GM12878 (cell line): ENCODE measurements at regions not wholly inside any gene's neighbourhood (a gene's known extent, or its start where the extent isn't known, plus 50 kb on each side); places are given as distances from the start of the nearest gene placed in this dataset.

Source experiments
- ATAC-seq: fragments of 200-7000 bp; cut with Tn5 transposase; 3 replicates; pipeline ENCODE4 v1.9.1; 2020; ENCODE audit warnings: mild to moderate bottlenecking, moderate library complexity
- BruUV-seq: library from RNA; stranded (reverse); fragments of 400-500 nt; replicated peaks from 2 replicates; lab custom pipeline; 2021; lab: Mats Ljungman, UMichigan
- CTCF ChIA-PET: fragments of 300-600 bp; sonication (Branson Sonifier 250); formaldehyde crosslinking; extraction: SDS; loops from one replicate; lab custom pipeline; 2021; ENCODE audit warnings: inconsistent platforms; lab: Yijun Ruan, JAX
- POLR2A ChIA-PET: fragments of 350-600 bp; formaldehyde crosslinking; extraction: SDS; loops from one replicate; lab custom pipeline; 2021; ENCODE audit warnings: inconsistent platforms; lab: Charles Lee
- RAD21 ChIA-PET: fragments of 300-600 bp; sonication (Branson Sonifier 250); formaldehyde crosslinking; loops from one replicate; lab custom pipeline; 2023; ENCODE audit warnings: antibody characterized with exemption; ENCODE audit not compliant: unreplicated experiment; lab: Charles Lee
- SMC1A ChIA-PET: fragments of 300-600 bp; sonication (Branson Sonifier 250); formaldehyde crosslinking; loops from one replicate; lab custom pipeline; 2023; ENCODE audit not compliant: unreplicated experiment, uncharacterized antibody; lab: Charles Lee
- DNase-seq: peaks from one replicate; pipeline ENCODE4 v3.0.0-alpha.2; 2011; ENCODE audit warnings: low read depth, low spot score
- FAIRE-seq: peaks from 3 replicates; lab custom pipeline; 2011; peaks lifted over from hg19 to GRCh38; lab: Jason Lieb, UNC
- H2AFZ ChIP-seq: 2 replicates; pipeline ENCODE4 v1.6.0; 2011; ENCODE audit warnings: low read depth, low read length, control low read depth; ENCODE audit not compliant: control insufficient read depth
- H3K27ac ChIP-seq: 2 replicates; pipeline ENCODE4 v1.5.1; 2011; ENCODE audit warnings: control low read depth; ENCODE audit not compliant: control insufficient read depth, insufficient read depth
- H3K27me3 ChIP-seq, 2 experiments: replicated peaks in 1 of 2; 2 replicates each; pipeline versions ENCODE4 v1.6.0 to v1.6.1; 2011; ENCODE audit warnings: low read length in 1 of 2; ENCODE audit not compliant: control insufficient read depth in 2 of 2, insufficient read depth in 2 of 2
- H3K36me3 ChIP-seq, 2 experiments: 2 replicates each; pipeline ENCODE4 v1.5.1; 2011; ENCODE audit warnings: low read length in 1 of 2; ENCODE audit not compliant: control insufficient read depth in 2 of 2, insufficient read depth in 2 of 2
- H3K4me1 ChIP-seq: 2 replicates; pipeline ENCODE4 v1.6.1; 2011; ENCODE audit warnings: mild to moderate bottlenecking, low read length, moderate library complexity, mixed read lengths; ENCODE audit not compliant: control insufficient read depth, insufficient read depth
- H3K4me2 ChIP-seq: 2 replicates; pipeline ENCODE4 v1.6.0; 2011; ENCODE audit warnings: control low read depth; ENCODE audit not compliant: control insufficient read depth, insufficient read depth
- H3K4me3 ChIP-seq: fragments of 200-600 bp; sonication (generic); 2 replicates; pipeline ENCODE4 v1.5.1; 2016
- H3K79me2 ChIP-seq: 2 replicates; pipeline ENCODE4 v1.6.0; 2011; ENCODE audit warnings: low read length; ENCODE audit not compliant: control insufficient read depth, insufficient read depth
- H3K9ac ChIP-seq: 2 replicates; pipeline ENCODE4 v1.8.0; 2011; ENCODE audit warnings: low read length, control low read depth, mixed read lengths; ENCODE audit not compliant: control insufficient read depth, insufficient read depth
- H3K9me3 ChIP-seq: replicated peaks from 3 replicates; pipeline ENCODE4 v1.5.1; 2011; ENCODE audit warnings: mild to moderate bottlenecking, low read length; ENCODE audit not compliant: control insufficient read depth, insufficient read depth
- H4K20me1 ChIP-seq: 2 replicates; pipeline ENCODE4 v1.6.0; 2011; ENCODE audit not compliant: control insufficient read depth, insufficient read depth
- E2F4 ChIP-seq: IDR thresholded peaks from 2 replicates; pipeline ENCODE4 v1.6.1; 2012; ENCODE audit warnings: low read depth, low read length, improper control_type of control experiment
- GABPA ChIP-seq: IDR thresholded peaks from 2 replicates; pipeline ENCODE4 v1.6.1; 2014; ENCODE audit warnings: antibody characterized with exemption, low read depth, mild to moderate bottlenecking, inconsistent platforms
- IRF3 ChIP-seq: fragments of 450-650 bp; IDR thresholded peaks from 2 replicates; pipeline ENCODE4 v1.6.1; 2014; ENCODE audit warnings: mild to moderate bottlenecking
- MEF2B ChIP-seq: fragments of 450-650 bp; IDR thresholded peaks from 2 replicates; pipeline ENCODE4 v1.6.1; 2018; ENCODE audit warnings: mild to moderate bottlenecking, moderate library complexity; ENCODE audit not compliant: partially characterized antibody, poor library complexity, severe bottlenecking
- RFX5 ChIP-seq: IDR thresholded peaks from 2 replicates; pipeline ENCODE4 v1.6.1; 2011; ENCODE audit warnings: low read depth, low read length, improper control_type of control experiment
- SPI1 ChIP-seq: IDR thresholded peaks from 2 replicates; pipeline ENCODE4 v1.6.1; 2011; ENCODE audit warnings: low read depth, mild to moderate bottlenecking, low read length, moderate library complexity, borderline replicate concordance; ENCODE audit not compliant: insufficient read depth
- TCF3 ChIP-seq: IDR thresholded peaks from 2 replicates; pipeline ENCODE4 v1.6.1; 2012; ENCODE audit warnings: low read depth, mild to moderate bottlenecking, low read length, borderline replicate concordance; ENCODE audit not compliant: insufficient read depth
- YY1 ChIP-seq: IDR thresholded peaks from 2 replicates; pipeline ENCODE4 v1.6.1; 2011; ENCODE audit warnings: low read depth, mild to moderate bottlenecking, low read length
- ZZZ3 ChIP-seq: IDR thresholded peaks from 2 replicates; pipeline ENCODE4 v1.6.1; 2011; ENCODE audit warnings: low read depth; ENCODE audit not compliant: control insufficient read depth, insufficient read length
- WGBS: methylation state at CpG from one replicate; pipeline ENCODE4 v1.1.6; 2016; ENCODE audit warnings: low lambda C conversion rate; ENCODE audit not compliant: insufficient replicate concordance, insufficient coverage; ENCODE audit errors: missing lambda C conversion rate; 5-methylcytosine and 5-hydroxymethylcytosine counted together
- in situ Hi-C: fragments of 300-500 bp; cut with MboI; formaldehyde crosslinking; loops from 9 replicates; pipeline ENCODE4 v1.14.3; 2018; ENCODE audit warnings: mixed read lengths
- intact Hi-C: fragments of 100-400 bp; cut with micrococcal nuclease; formaldehyde crosslinking; loops from one replicate; pipeline ENCODE4 v1.14.2; 2022; ENCODE audit not compliant: unreplicated experiment
- TF ChIP-seq, protein P1 (sequence below): fragments of 450-650 bp; IDR thresholded peaks from 2 replicates; pipeline ENCODE4 v1.6.1; 2017; ENCODE audit warnings: mild to moderate bottlenecking, low read depth, inconsistent platforms; ENCODE audit not compliant: poor library complexity, severe bottlenecking
- TF ChIP-seq, protein P2 (sequence below): fragments of 450-650 bp; IDR thresholded peaks from 2 replicates; pipeline ENCODE4 v1.6.1; 2016; ENCODE audit warnings: mild to moderate bottlenecking, moderate library complexity, borderline replicate concordance

- TF ChIP-seq, protein P1, sequence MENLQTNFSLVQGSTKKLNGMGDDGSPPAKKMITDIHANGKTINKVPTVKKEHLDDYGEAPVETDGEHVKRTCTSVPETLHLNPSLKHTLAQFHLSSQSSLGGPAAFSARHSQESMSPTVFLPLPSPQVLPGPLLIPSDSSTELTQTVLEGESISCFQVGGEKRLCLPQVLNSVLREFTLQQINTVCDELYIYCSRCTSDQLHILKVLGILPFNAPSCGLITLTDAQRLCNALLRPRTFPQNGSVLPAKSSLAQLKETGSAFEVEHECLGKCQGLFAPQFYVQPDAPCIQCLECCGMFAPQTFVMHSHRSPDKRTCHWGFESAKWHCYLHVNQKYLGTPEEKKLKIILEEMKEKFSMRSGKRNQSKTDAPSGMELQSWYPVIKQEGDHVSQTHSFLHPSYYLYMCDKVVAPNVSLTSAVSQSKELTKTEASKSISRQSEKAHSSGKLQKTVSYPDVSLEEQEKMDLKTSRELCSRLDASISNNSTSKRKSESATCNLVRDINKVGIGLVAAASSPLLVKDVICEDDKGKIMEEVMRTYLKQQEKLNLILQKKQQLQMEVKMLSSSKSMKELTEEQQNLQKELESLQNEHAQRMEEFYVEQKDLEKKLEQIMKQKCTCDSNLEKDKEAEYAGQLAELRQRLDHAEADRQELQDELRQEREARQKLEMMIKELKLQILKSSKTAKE, result no peak
- no peak for TF ChIP-seq TCF3
- no peak for TF ChIP-seq YY1
- no peak for TF ChIP-seq RFX5
- TF ChIP-seq GABPA, result no peak
- no peak for TF ChIP-seq IRF3
- TF ChIP-seq MEF2B, result no peak
Measured at GRCh38 chr5:42121401-42121800, 196.3 kb downstream of the FBXO4 start (continued).

GRCh38 chr5:42131081-42131480 is 206.0 kb downstream of the FBXO4 start:
- FAIRE-seq, result no peak
- Histone ChIP-seq H3K4me2 (no peak overlapping the region), H3K27ac (no peak overlapping the region), H4K20me1 (no peaks in the 10 kb centered on the region), H3K36me3 (no peaks in the 10 kb centered on the region), H3K4me3 (no peak overlapping the region), H3K9ac (no peak overlapping the region), H3K79me2 (no peaks in the 10 kb centered on the region), H2AFZ (no peak overlapping the region), H3K9me3 (no peaks in the 10 kb centered on the region), H3K4me1 (no peaks in the 10 kb centered on the region), H3K27me3 (no peaks in the 10 kb centered on the region)
- WGBS, result 50% methylated on average over 2 of the region's 2 CpGs
- RAD21 ChIA-PET, result no interaction called here
- SMC1A ChIA-PET, result no interaction called here
- CTCF ChIA-PET, result no interaction called here
- intact Hi-C loops, result no loop called here
- ATAC-seq, result no peak
- no TSS peak for BruUV-seq
- in situ Hi-C loops, result no loop called here
- POLR2A ChIA-PET, result no interaction called here
- no peak for DNase-seq
- TF ChIP-seq E2F4, result no peak
- TF ChIP-seq, protein P2, sequence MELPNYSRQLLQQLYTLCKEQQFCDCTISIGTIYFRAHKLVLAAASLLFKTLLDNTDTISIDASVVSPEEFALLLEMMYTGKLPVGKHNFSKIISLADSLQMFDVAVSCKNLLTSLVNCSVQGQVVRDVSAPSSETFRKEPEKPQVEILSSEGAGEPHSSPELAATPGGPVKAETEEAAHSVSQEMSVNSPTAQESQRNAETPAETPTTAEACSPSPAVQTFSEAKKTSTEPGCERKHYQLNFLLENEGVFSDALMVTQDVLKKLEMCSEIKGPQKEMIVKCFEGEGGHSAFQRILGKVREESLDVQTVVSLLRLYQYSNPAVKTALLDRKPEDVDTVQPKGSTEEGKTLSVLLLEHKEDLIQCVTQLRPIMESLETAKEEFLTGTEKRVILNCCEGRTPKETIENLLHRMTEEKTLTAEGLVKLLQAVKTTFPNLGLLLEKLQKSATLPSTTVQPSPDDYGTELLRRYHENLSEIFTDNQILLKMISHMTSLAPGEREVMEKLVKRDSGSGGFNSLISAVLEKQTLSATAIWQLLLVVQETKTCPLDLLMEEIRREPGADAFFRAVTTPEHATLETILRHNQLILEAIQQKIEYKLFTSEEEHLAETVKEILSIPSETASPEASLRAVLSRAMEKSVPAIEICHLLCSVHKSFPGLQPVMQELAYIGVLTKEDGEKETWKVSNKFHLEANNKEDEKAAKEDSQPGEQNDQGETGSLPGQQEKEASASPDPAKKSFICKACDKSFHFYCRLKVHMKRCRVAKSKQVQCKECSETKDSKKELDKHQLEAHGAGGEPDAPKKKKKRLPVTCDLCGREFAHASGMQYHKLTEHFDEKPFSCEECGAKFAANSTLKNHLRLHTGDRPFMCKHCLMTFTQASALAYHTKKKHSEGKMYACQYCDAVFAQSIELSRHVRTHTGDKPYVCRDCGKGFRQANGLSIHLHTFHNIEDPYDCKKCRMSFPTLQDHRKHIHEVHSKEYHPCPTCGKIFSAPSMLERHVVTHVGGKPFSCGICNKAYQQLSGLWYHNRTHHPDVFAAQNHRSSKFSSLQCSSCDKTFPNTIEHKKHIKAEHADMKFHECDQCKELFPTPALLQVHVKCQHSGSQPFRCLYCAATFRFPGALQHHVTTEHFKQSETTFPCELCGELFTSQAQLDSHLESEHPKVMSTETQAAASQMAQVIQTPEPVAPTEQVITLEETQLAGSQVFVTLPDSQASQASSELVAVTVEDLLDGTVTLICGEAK, result no peak
- TF ChIP-seq ZZZ3, result no peak
- no peak for TF ChIP-seq SPI1
